Breast epithelium (tissue), 3 donors: ENCODE measurements at regions not wholly inside any gene's neighbourhood (a gene's known extent, or its start where the extent isn't known, plus 50 kb on each side); places are given as distances from the start of the nearest gene placed in this dataset.

ENCODE experiments used
- POLR2A ChIP-seq: fragments of 450-650 bp; IDR thresholded peaks from one replicate; pipeline ENCODE4 v1.6.1; 2016; ENCODE audit warnings: antibody characterized with exemption, mild to moderate bottlenecking, moderate library complexity
- POLR2AphosphoS5 ChIP-seq, 3 donors: sonication (generic); formaldehyde crosslinking; IDR thresholded peaks; one replicate each; pipeline ENCODE4 v1.6.1; 2017; ENCODE audit warnings: antibody characterized with exemption in 3 of 3
- TF ChIP-seq, protein P1 (sequence below), 3 donors: fragments of 450-650 bp; IDR thresholded peaks; one replicate each; pipeline ENCODE4 v1.5.1; 2016 to 2017; ENCODE audit warnings: antibody characterized with exemption in 3 of 3, mild to moderate bottlenecking in 3 of 3, moderate library complexity in 3 of 3

DNA sequence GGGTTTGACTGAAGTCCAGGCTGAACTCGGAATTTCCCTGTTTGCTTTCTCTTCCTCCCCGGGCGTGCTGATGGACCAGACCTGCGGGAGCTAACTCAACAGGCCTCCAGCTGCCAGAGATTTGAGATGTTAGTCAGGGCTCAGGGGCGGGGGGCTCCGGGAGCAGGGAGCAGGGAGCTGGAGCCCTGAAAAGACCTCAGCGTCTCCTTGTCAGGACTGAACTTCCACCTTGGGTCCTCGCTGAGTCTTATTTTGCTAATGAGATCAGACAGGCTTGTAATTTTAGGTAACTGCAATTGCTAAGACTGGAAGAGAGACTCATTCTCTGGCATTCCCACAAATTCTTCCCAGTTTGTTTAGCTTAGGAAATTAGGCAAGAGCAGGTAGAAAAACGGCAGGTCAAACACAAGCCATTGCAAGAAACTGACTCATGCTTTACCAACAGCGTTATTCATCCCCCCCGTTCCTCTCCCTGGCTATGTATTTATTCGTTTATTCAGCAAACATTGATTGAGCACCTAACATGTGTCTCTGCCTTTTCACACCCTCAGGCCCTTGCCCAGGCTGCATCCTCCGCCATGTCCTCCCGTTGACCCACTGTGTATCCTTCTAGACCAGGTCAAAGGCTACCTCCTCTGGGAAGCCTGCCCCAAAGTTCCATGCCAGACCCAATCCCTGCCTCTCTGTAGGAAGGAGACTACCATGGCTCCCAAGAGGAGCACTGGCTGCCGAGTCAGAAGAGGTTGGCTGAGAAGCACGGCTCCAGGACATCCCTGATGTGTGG is 80.4 kb upstream of the DIO3 start:
- TF ChIP-seq, protein P1, sequence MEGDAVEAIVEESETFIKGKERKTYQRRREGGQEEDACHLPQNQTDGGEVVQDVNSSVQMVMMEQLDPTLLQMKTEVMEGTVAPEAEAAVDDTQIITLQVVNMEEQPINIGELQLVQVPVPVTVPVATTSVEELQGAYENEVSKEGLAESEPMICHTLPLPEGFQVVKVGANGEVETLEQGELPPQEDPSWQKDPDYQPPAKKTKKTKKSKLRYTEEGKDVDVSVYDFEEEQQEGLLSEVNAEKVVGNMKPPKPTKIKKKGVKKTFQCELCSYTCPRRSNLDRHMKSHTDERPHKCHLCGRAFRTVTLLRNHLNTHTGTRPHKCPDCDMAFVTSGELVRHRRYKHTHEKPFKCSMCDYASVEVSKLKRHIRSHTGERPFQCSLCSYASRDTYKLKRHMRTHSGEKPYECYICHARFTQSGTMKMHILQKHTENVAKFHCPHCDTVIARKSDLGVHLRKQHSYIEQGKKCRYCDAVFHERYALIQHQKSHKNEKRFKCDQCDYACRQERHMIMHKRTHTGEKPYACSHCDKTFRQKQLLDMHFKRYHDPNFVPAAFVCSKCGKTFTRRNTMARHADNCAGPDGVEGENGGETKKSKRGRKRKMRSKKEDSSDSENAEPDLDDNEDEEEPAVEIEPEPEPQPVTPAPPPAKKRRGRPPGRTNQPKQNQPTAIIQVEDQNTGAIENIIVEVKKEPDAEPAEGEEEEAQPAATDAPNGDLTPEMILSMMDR (IDR thresholded peaks at IDR 0.05), result no peak
- TF ChIP-seq POLR2A (no peak), POLR2AphosphoS5 (IDR thresholded peaks at IDR 0.05) (no peak)
